HepG2 (cell line): ENCODE measurements at regions not wholly inside any gene's neighbourhood (a gene's known extent, or its start where the extent isn't known, plus 50 kb on each side); places are given as distances from the start of the nearest gene placed in this dataset.
A peak's percentile ranks its signal among the peaks of the same experiment; 100 is the strongest.

Source experiments
- ATAC-seq: fragments of 200-7000 bp; cut with Tn5 transposase; 3 replicates; pipeline ENCODE4 v1.9.1; 2020; ENCODE audit warnings: mild to moderate bottlenecking, moderate library complexity
- BruUV-seq: library from RNA; stranded (reverse); fragments of 400-500 nt; replicated peaks from 2 replicates; lab custom pipeline; 2021; lab: Mats Ljungman, UMichigan
- CTCF ChIA-PET: fragments of 300-600 bp; formaldehyde crosslinking; extraction: SDS; loops from one replicate; lab custom pipeline; 2021; ENCODE audit warnings: low total read pairs, inconsistent platforms, low intra/inter-chr PET ratio; lab: Yijun Ruan, JAX
- POLR2A ChIA-PET: fragments of 350-600 bp; sonication (Branson Sonifier 250); formaldehyde crosslinking; loops from one replicate; lab custom pipeline; 2020; ENCODE audit warnings: antibody characterized with exemption, inconsistent platforms; lab: Yijun Ruan, JAX
- DNase-seq: peaks from one replicate; pipeline ENCODE4 v3.0.0-alpha.2; 2015; ENCODE audit warnings: low spot score
- FAIRE-seq: peaks from 3 replicates; lab custom pipeline; 2011; peaks lifted over from hg19 to GRCh38; lab: Jason Lieb, UNC
- H2AFZ ChIP-seq: one replicate; pipeline ENCODE4 v1.6.1; 2011; ENCODE audit warnings: low read length, inconsistent platforms
- H3K27ac ChIP-seq: fragments of 300-600 bp; 3 replicates; pipeline ENCODE4 v1.8.0; 2011; ENCODE audit warnings: mixed run types, mild to moderate bottlenecking, mixed read lengths, low read length, inconsistent platforms; ENCODE audit not compliant: insufficient read depth; ENCODE audit errors: extremely low read length
- H3K27me3 ChIP-seq, 2 experiments: fragments of 200-600 bp in 1 of 2; 2 replicates in 1 of 2; 3 replicates in 1 of 2; pipeline versions ENCODE4 v1.6.0 to v1.8.0; 2011; ENCODE audit warnings: low read length in 2 of 2, mild to moderate bottlenecking in 2 of 2, moderate library complexity in 2 of 2, inconsistent platforms in 1 of 2; ENCODE audit not compliant: insufficient read depth in 2 of 2, control insufficient read depth in 1 of 2
- H3K36me3 ChIP-seq, 2 experiments: fragments of 200-600 bp in 1 of 2; replicated peaks in 1 of 2; 2 replicates in 1 of 2; 3 replicates in 1 of 2; pipeline versions ENCODE4 v1.5.1 to v1.8.0; 2011; ENCODE audit warnings: low read length in 2 of 2, inconsistent platforms in 1 of 2; ENCODE audit not compliant: insufficient read depth in 2 of 2, control insufficient read depth in 1 of 2
- H3K4me1 ChIP-seq: 2 replicates; pipeline ENCODE4 v1.5.1; 2012; ENCODE audit warnings: low read length, inconsistent platforms; ENCODE audit not compliant: insufficient read depth
- H3K4me2 ChIP-seq: 2 replicates; pipeline ENCODE4 v1.6.0; 2011; ENCODE audit warnings: low read depth, low read length, inconsistent platforms
- H3K4me3 ChIP-seq, 3 experiments: fragments of 200-600 bp in 1 of 3; sonication (generic), shearing (Covaris generic) in 1 of 3; replicated peaks in 1 of 3; 2 replicates each; pipeline ENCODE4 v1.5.1; 2011 to 2016; ENCODE audit warnings: low read length in 3 of 3, inconsistent platforms in 2 of 3, low read depth in 2 of 3, mild to moderate bottlenecking in 2 of 3, control low read depth in 1 of 3, mixed read lengths in 1 of 3; ENCODE audit not compliant: insufficient read depth in 1 of 3
- H3K79me2 ChIP-seq: one replicate; pipeline ENCODE4 v1.6.1; 2011; ENCODE audit warnings: low read length, inconsistent platforms; ENCODE audit not compliant: insufficient read depth
- H3K9ac ChIP-seq: 2 replicates; pipeline ENCODE4 v1.6.0; 2011; ENCODE audit warnings: mild to moderate bottlenecking, low read depth, low read length, inconsistent platforms; ENCODE audit not compliant: insufficient read depth
- H3K9me3 ChIP-seq: 2 replicates; pipeline ENCODE4 v1.5.1; 2012; ENCODE audit warnings: mild to moderate bottlenecking, low read length
- H4K20me1 ChIP-seq: 2 replicates; pipeline ENCODE4 v1.6.0; 2011; ENCODE audit warnings: inconsistent platforms, mild to moderate bottlenecking, low read length, moderate library complexity; ENCODE audit not compliant: insufficient read depth
- ARNT ChIP-seq: fragments of 450-650 bp; IDR thresholded peaks from 2 replicates; pipeline ENCODE4 v1.6.1; 2017
- ATF1 ChIP-seq: IDR thresholded peaks from 2 replicates; pipeline ENCODE4 v1.6.1; 2016; ENCODE audit warnings: mild to moderate bottlenecking, control low read depth
- TEAD3 ChIP-seq: optimal IDR thresholded peaks from 2 replicates; pipeline ENCODE3; 2016; ENCODE audit warnings: borderline replicate concordance
- ZNF350 ChIP-seq: sonication (generic); formaldehyde crosslinking; IDR thresholded peaks from 2 replicates; pipeline ENCODE4 v1.4.0; 2020; ENCODE audit warnings: mild to moderate bottlenecking, low read depth, missing genetic modification reagents, borderline replicate concordance
- ZNF354B ChIP-seq: sonication (generic); formaldehyde crosslinking; IDR thresholded peaks from 2 replicates; pipeline ENCODE4 v1.8.0; 2022; ENCODE audit warnings: mild to moderate bottlenecking, missing genetic modification reagents
- ZNF614 ChIP-seq: IDR thresholded peaks from 2 replicates; pipeline ENCODE4 v1.6.1; 2018; ENCODE audit warnings: missing biosample characterization, missing genetic modification reagents, inconsistent platforms, borderline replicate concordance
- ZNF75D ChIP-seq: sonication (generic); formaldehyde crosslinking; IDR thresholded peaks from 2 replicates; pipeline ENCODE4 v1.8.1; 2023; ENCODE audit warnings: missing genetic modification reagents, mild to moderate bottlenecking, borderline replicate concordance
- WGBS: methylation state at CpG from one replicate; pipeline ENCODE4 v1.1.6; 2017; ENCODE audit warnings: low lambda C conversion rate; 5-methylcytosine and 5-hydroxymethylcytosine counted together
- in situ Hi-C: cut with HindIII; loops from 2 replicates; pipeline ENCODE4 v1.10.0; 2017; ENCODE audit warnings: low pct_unique_long_range_greater_than_20kb; ENCODE audit not compliant: extremely low pct_ligation_motif_present
- intact Hi-C: fragments of 100-400 bp; cut with micrococcal nuclease; formaldehyde crosslinking; loops from one replicate; pipeline ENCODE4 v1.10.0; 2022; ENCODE audit not compliant: unreplicated experiment

DNA sequence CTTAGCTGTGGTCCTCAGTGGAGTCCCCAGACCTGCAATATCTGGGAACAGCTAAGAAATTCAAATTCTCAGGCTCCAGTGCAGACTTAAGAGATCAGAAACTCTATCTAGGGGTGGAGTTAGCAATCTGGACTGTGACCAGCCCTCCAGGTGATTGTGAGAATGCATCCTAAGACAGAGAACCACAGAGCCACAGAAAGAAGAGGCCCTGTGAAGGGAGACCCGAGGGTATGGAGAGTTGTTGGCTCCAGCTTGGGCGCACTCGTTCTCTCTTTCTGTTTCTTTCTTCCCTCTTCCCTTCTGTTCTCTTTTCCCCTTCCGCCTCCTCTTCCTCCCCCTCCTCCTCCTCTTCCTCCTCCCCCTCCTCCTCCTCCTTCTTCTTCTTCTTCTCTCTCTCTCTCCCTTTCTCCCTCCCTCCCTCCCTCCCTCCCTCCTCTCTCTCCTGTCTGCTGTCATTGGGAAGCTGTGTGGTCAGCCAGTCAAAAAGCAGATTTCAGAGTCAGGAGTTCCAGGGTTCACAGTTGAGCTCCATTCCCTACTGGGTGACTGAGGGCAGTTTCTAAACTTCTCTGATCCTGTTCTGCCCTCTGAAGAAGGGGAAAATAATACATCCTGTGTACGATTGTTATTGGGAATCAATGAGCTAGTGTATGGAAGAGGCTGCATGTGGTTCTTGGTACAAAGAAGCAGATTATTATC lies 62.1 kb upstream of the STEAP1B start (continued):
- TF ChIP-seq ARNT: no peak

DNA sequence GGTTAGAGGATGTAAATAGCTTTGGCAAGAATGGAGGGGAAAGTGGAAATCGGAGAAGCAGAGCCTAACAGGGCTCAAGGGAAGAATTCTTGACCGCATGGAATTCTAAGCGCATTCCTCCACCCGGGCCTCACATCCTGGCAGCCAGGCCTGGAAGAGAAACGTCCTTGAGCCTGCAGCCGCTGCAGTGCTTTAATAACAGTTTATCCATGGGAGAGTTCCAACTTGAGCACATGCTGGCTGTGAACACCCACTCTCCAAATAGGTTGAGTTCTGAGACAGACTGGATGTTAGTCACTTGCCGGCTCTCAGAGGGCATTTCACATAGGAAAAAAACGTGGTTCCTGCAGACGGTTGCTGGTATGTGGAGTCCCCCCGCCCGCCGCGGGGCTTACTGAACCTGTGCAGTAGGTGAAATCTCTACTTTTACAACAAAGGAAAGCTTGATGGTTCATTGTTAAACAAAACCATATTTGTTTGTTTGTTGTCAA lies 61.4 kb upstream of the STEAP1B start:
- H3K79me2 ChIP-seq: no peaks in the 10 kb centered on the region
- no peak overlapping the region for H2AFZ ChIP-seq
- no peaks in the 10 kb centered on the region for H3K36me3 ChIP-seq
- peaks cover 8% of the 10 kb centered on the region; the same call in 1 of the 2 replicates for H3K4me1 ChIP-seq
- DNase-seq: peak; percentile 72
- no peak overlapping the region for H3K27ac ChIP-seq
- in situ Hi-C loops (loop anchor here (5.0 kb wide), 1 partner anchor 166 kb away; the partner anchor contains the start of gene IL6), intact Hi-C loops (loop anchor here (10.0 kb wide), 1 partner anchor 303 kb away; no protein-coding TSS in a partner anchor)
- H3K9me3 ChIP-seq: no peaks in the 10 kb centered on the region
- H3K4me2 ChIP-seq: peak overlapping the region; percentile 32
- ATAC-seq: peak; percentile 74
- ChIA-PET CTCF (interaction anchor here (3.4 to 3.7 kb wide), 2 partner anchors 165 to 494 kb away, joined by 32 to 33 read pairs; partner anchors contain the start of gene IL6), POLR2A (no interaction called here)
- peak; percentile 15 for FAIRE-seq
- TF ChIP-seq ZNF75D (CRISPR knock-in tag) (no peak), ZNF354B (no peak), ZNF350 (no peak), TEAD3 (CRISPR knock-in tag) (peak; percentile 71), ZNF614 (CRISPR knock-in tag) (peak; percentile 83; the same call in 1 of the 2 replicates), ATF1 (CRISPR knock-in tag) (no peak)
- BruUV-seq: no TSS peak
- WGBS: 28% methylated on average over 12 of the region's 13 CpGs
- H3K9ac ChIP-seq: no peak overlapping the region
- H3K4me3 ChIP-seq: no peak overlapping the region
- no peaks in the 10 kb centered on the region for H4K20me1 ChIP-seq
- peaks cover 6 to 19% of the 10 kb centered on the region in 2 experiments; a peak in 3 of 5 replicates for H3K27me3 ChIP-seq
